Heart left ventricle (tissue), 16 donors: ENCODE measurements at regions not wholly inside any gene's neighbourhood (a gene's known extent, or its start where the extent isn't known, plus 50 kb on each side); places are given as distances from the start of the nearest gene placed in this dataset.

Experiments used
- ATAC-seq, 4 donors: fragments of 200-7000 bp; cut with Tn5 transposase; one replicate each; pipeline ENCODE4 v1.9.1; 2020 to 2022; ENCODE audit warnings: moderate library complexity in 4 of 4, mild to moderate bottlenecking in 3 of 4, moderate number of reproducible peaks in 1 of 4
- DNase-seq, 5 donors: peaks; one replicate each; pipeline ENCODE4 v3.0.0-alpha.2; 2020
- H3K27ac ChIP-seq, 12 donors: fragments of 200-600 bp; sonication (generic) in 4 of 12; one replicate each; pipeline versions ENCODE4 v1.5.0 to v1.8.0; 2016 to 2022; ENCODE audit warnings: mild to moderate bottlenecking in 2 of 12
- H3K27me3 ChIP-seq, 9 donors: fragments of 200-600 bp; sonication (generic) in 2 of 9; one replicate each; pipeline versions ENCODE4 v1.5.1 to v1.8.0; 2016 to 2022; ENCODE audit warnings: mild to moderate bottlenecking in 3 of 9
- H3K36me3 ChIP-seq, 9 donors: fragments of 200-600 bp; sonication (generic) in 2 of 9; one replicate each; pipeline versions ENCODE4 v1.5.0 to v1.8.0; 2018 to 2022; ENCODE audit warnings: mild to moderate bottlenecking in 2 of 9
- H3K4me1 ChIP-seq, 12 donors: fragments of 200-600 bp; sonication (generic) in 4 of 12; one replicate each; pipeline versions ENCODE4 v1.5.0 to v1.8.0; 2016 to 2022; ENCODE audit warnings: mild to moderate bottlenecking in 3 of 12
- H3K4me3 ChIP-seq, 12 donors: fragments of 200-600 bp; sonication (generic) in 4 of 12; one replicate each; pipeline versions ENCODE4 v1.5.0 to v1.8.0; 2017 to 2022; ENCODE audit warnings: mild to moderate bottlenecking in 9 of 12, moderate library complexity in 4 of 12
- H3K9me3 ChIP-seq, 12 donors: fragments of 200-600 bp; sonication (generic) in 4 of 12; one replicate each; pipeline versions ENCODE4 v1.5.0 to v1.8.0; 2016 to 2022; ENCODE audit warnings: mild to moderate bottlenecking in 1 of 12
- CTCF ChIP-seq, 12 donors: fragments of 200-600 bp; sonication (generic) in 4 of 12; IDR thresholded peaks; one replicate each; pipeline versions ENCODE4 v1.5.0 to v1.8.0; 2018 to 2022; ENCODE audit warnings: antibody characterized with exemption in 12 of 12, mild to moderate bottlenecking in 5 of 12
- POLR2A ChIP-seq, 2 donors: fragments of 450-650 bp; IDR thresholded peaks; one replicate each; pipeline ENCODE4 v1.6.1; 2017; ENCODE audit warnings: antibody characterized with exemption in 2 of 2, mild to moderate bottlenecking in 2 of 2, moderate library complexity in 2 of 2
- WGBS, 4 donors: extraction: QIAGEN DNeasy Blood & Tissue Kit in 2 of 4; methylation state at CpG; one replicate each; pipeline versions ENCODE4 v1.1.5 to v1.1.7; 2013 to 2018; 5-methylcytosine and 5-hydroxymethylcytosine counted together
- intact Hi-C, 10 donors: fragments of 100-400 bp; cut with DNase I; formaldehyde crosslinking; loops; one replicate each; pipeline versions ENCODE4 v1.11.1 to v1.14.2; 2022
- donor health status: ischemic (EF 13 %, LVEDD 7.1; RV severe dilation, severe dysfunction).
- donor health status: healthy with polysubstance abuse.
- donor health status: DM: no; HTN: yes; CAD: no.
- donor health status: DM: no; HTN: no; CAD: no.
- donor health status: ischemic (EF 25% LVEDD 6.9; RV normal size, moderate dysfunction).
- donor health status: ischemic (EF 25% LVEDD 5.7; RV mildly dilated, moderate dysfunction).
- donor health status: healthy.
- donor health status: DM: yes; HTN: yes; CAD: no.
- donor health status: ischemic (EF 35%, LVEDD 5.7; RV mildly dilated, moderate dysfunction).
- donor health status: nonischemic (EF 11% LVEDD 7.7; RV severe dilation, severe dysfunction).
- donor health status: DM: yes; HTN: yes; CAD: no.
- donor health status: PGD.
- donor health status: ischemic (EF 29% LVEDD 5.4; RV normal size, mild dysfunction).
- donor health status: nonischemic (EF 23%, LVEDD 6.1; RV moderate dilation, normal function).

GRCh38 chr5:135671052-135671705 is 92.4 kb upstream of the CXCL14 start:
- H3K9me3 ChIP-seq = peaks cover 0 to 21% (median 0%) of the 10 kb centered on the region in 12 donors
- intact Hi-C loops = no loop called here
- TF ChIP-seq CTCF (IDR thresholded peaks at IDR 0.05) (no peak), POLR2A (IDR thresholded peaks at IDR 0.05) (no peak)
- ATAC-seq = no peak
- 40 to 45% (median 43%) methylated on average over 5 of the region's 5 CpGs for WGBS, 4 donors
- DNase-seq = no peak
- no peak overlapping the region for H3K4me3 ChIP-seq
- H3K36me3 ChIP-seq = no peaks in the 10 kb centered on the region
- no peak overlapping the region for H3K27ac ChIP-seq
- H3K4me1 ChIP-seq = no peaks in the 10 kb centered on the region
- peaks cover 0 to 1% (median 0%) of the 10 kb centered on the region in 9 donors for H3K27me3 ChIP-seq

GRCh38 chr5:135670588-135670987 is 91.8 kb upstream of the CXCL14 start:
- peaks cover 0 to 5% (median 0%) of the 10 kb centered on the region in 9 donors for H3K27me3 ChIP-seq
- no peak overlapping the region for H3K4me3 ChIP-seq
- intact Hi-C loops = no loop called here
- TF ChIP-seq POLR2A (IDR thresholded peaks at IDR 0.05) (no peak), CTCF (IDR thresholded peaks at IDR 0.05) (no peak)
- 69 to 72% (median 70%) methylated on average over 6 of the region's 6 CpGs for whole genome bisulfite sequencing, 4 donors
- DNase-seq (no peak), ATAC-seq (no peak)
- no peaks in the 10 kb centered on the region for H3K4me1 ChIP-seq
- no peak overlapping the region for H3K27ac ChIP-seq
- H3K9me3 ChIP-seq = peaks cover 0 to 15% (median 0%) of the 10 kb centered on the region in 12 donors
- no peaks in the 10 kb centered on the region for H3K36me3 ChIP-seq

GRCh38 chr5:135669416-135669815 is 90.6 kb upstream of the CXCL14 start:
- Histone ChIP-seq H3K36me3 (no peaks in the 10 kb centered on the region), H3K27ac (no peak overlapping the region), H3K4me3 (no peak overlapping the region), H3K27me3 (peaks cover 0 to 9% (median 0%) of the 10 kb centered on the region in 9 donors), H3K9me3 (peaks cover 0 to 4% (median 0%) of the 10 kb centered on the region in 12 donors), H3K4me1 (no peaks in the 10 kb centered on the region)
- DNase-seq (no peak), ATAC-seq (no peak)
- intact Hi-C loops = no loop called here
- WGBS, 4 donors = 44 to 66% (median 56%) methylated on average over 1 to 2 of the region's 2 CpGs
- TF ChIP-seq POLR2A (IDR thresholded peaks at IDR 0.05) (no peak), CTCF (IDR thresholded peaks at IDR 0.05) (no peak)

- DNase-seq = no peak
- intact Hi-C loops = no loop called here
- no peak for ATAC-seq
- no peak overlapping the region for H3K4me3 ChIP-seq
- H3K27ac ChIP-seq = no peak overlapping the region
- H3K36me3 ChIP-seq = no peaks in the 10 kb centered on the region
- no peaks in the 10 kb centered on the region for H3K9me3 ChIP-seq
- WGBS, 4 donors = 66 to 70% (median 68%) methylated on average over 2 of the region's 2 CpGs
- TF ChIP-seq POLR2A (IDR thresholded peaks at IDR 0.05) = no peak
- H3K4me1 ChIP-seq = no peaks in the 10 kb centered on the region
- H3K27me3 ChIP-seq = peaks cover 0 to 9% (median 0%) of the 10 kb centered on the region in 9 donors
Measured at GRCh38 chr5:135667673-135668072, 88.9 kb upstream of the CXCL14 start.

GRCh38 chr5:135667204-135667603 is 88.4 kb upstream of the CXCL14 start:
- DNase-seq (no peak), ATAC-seq (no peak)
- H3K9me3 ChIP-seq = no peaks in the 10 kb centered on the region
- H3K36me3 ChIP-seq = no peaks in the 10 kb centered on the region
- no peaks in the 10 kb centered on the region for H3K4me1 ChIP-seq
- H3K27me3 ChIP-seq = peaks cover 0 to 9% (median 0%) of the 10 kb centered on the region in 9 donors
- TF ChIP-seq CTCF (IDR thresholded peaks at IDR 0.05) (no peak), POLR2A (IDR thresholded peaks at IDR 0.05) (no peak)
- whole genome bisulfite sequencing, 4 donors = 82 to 91% (median 84%) methylated on average over 3 of the region's 3 CpGs
- no peak overlapping the region for H3K4me3 ChIP-seq
- intact Hi-C loops = no loop called here
- no peak overlapping the region for H3K27ac ChIP-seq
